CD4-positive, alpha-beta memory T cell (primary cell): ENCODE measurements at regions not wholly inside any gene's neighbourhood (a gene's known extent, or its start where the extent isn't known, plus 50 kb on each side); places are given as distances from the start of the nearest gene placed in this dataset.

Source experiments
- CTCF ChIA-PET: fragments of 350-600 bp; sonication (Branson Sonifier 250); formaldehyde crosslinking; loops from one replicate; lab custom pipeline; 2021; ENCODE audit warnings: inconsistent platforms; ENCODE audit not compliant: partially characterized antibody; lab: Charles Lee
- POLR2A ChIA-PET: fragments of 350-600 bp; sonication (Branson Sonifier 250); formaldehyde crosslinking; loops from one replicate; lab custom pipeline; 2021; ENCODE audit not compliant: partially characterized antibody; lab: Charles Lee
- DNase-seq, 5 donors: peaks; one replicate each; pipeline versions ENCODE4 v3.0.0 to v3.0.0-alpha.2; 2020 to 2022; ENCODE audit warnings: mixed read lengths in 1 of 5
- H3K27ac ChIP-seq: one replicate; pipeline ENCODE4 v1.7.0; 2013; ENCODE audit warnings: low read depth, low read length
- H3K27me3 ChIP-seq: 2 replicates; pipeline ENCODE4 v1.7.0; 2013; ENCODE audit warnings: mild to moderate bottlenecking, low read length, moderate library complexity; ENCODE audit not compliant: insufficient read depth
- H3K36me3 ChIP-seq: 2 replicates; pipeline ENCODE4 v1.7.0; 2013; ENCODE audit warnings: mild to moderate bottlenecking, low read length, moderate library complexity; ENCODE audit not compliant: insufficient read depth
- H3K4me1 ChIP-seq: 2 replicates; pipeline ENCODE4 v1.7.0; 2013; ENCODE audit warnings: mild to moderate bottlenecking, low read length, moderate library complexity; ENCODE audit not compliant: insufficient read depth
- H3K4me3 ChIP-seq, 2 donors: one replicate each; pipeline ENCODE4 v1.7.0; 2013; ENCODE audit warnings: low read length in 2 of 2, mild to moderate bottlenecking in 1 of 2
- H3K9me3 ChIP-seq, 2 donors: one replicate each; pipeline ENCODE4 v1.7.0; 2013; ENCODE audit warnings: low read length in 2 of 2, control low read depth in 1 of 2; ENCODE audit not compliant: control insufficient read depth in 1 of 2
- H3K27ac Mint-ChIP-seq, 7 donors: one replicate each; pipeline ENCODE4 v1.8.0; 2020 to 2021; ENCODE audit warnings: mixed read lengths in 7 of 7, mild to moderate bottlenecking in 6 of 7, inconsistent platforms in 3 of 7, moderate library complexity in 3 of 7
- H3K27me3 Mint-ChIP-seq, 2 donors: one replicate each; pipeline ENCODE4 v1.8.0; 2020 to 2021; ENCODE audit warnings: mixed read lengths in 2 of 2
- H3K36me3 Mint-ChIP-seq, 2 donors: one replicate each; pipeline ENCODE4 v1.8.0; 2020 to 2021; ENCODE audit warnings: mixed read lengths in 2 of 2, inconsistent platforms in 1 of 2, mild to moderate bottlenecking in 1 of 2
- H3K4me1 Mint-ChIP-seq, 4 donors: one replicate each; pipeline ENCODE4 v1.8.0; 2020 to 2021; ENCODE audit warnings: mixed read lengths in 4 of 4, mild to moderate bottlenecking in 1 of 4
- H3K4me3 Mint-ChIP-seq, 8 donors: one replicate each; pipeline ENCODE4 v1.8.0; 2020 to 2021; ENCODE audit warnings: mixed read lengths in 8 of 8, mild to moderate bottlenecking in 7 of 8, moderate library complexity in 6 of 8, inconsistent platforms in 3 of 8
- H3K9me3 Mint-ChIP-seq, 8 donors: one replicate each; pipeline ENCODE4 v1.8.0; 2020 to 2021; ENCODE audit warnings: mixed read lengths in 8 of 8, mild to moderate bottlenecking in 5 of 8, inconsistent platforms in 3 of 8, moderate library complexity in 1 of 8
- intact Hi-C: fragments of 100-400 bp; cut with micrococcal nuclease; formaldehyde crosslinking; loops from one replicate; pipeline ENCODE4 v1.15.1; 2023

GRCh38 chr14:80059041-80059440 lies 152.3 kb downstream of the DIO2 start:
- H3K4me1 ChIP-seq, result no peaks in the 10 kb centered on the region
- ChIA-PET CTCF (no interaction called here), POLR2A (no interaction called here)
- Mint-ChIP-seq H3K4me3 (no peak overlapping the region), H3K36me3 (no peaks in the 10 kb centered on the region), H3K4me1 (no peaks in the 10 kb centered on the region), H3K27me3 (no peaks in the 10 kb centered on the region), H3K27ac (no peak overlapping the region), H3K9me3 (peaks cover 0 to 10% (median 4%) of the 10 kb centered on the region in 8 donors)
- no peak for DNase-seq
- no peaks in the 10 kb centered on the region for H3K27me3 ChIP-seq
- no peak overlapping the region for H3K4me3 ChIP-seq
- H3K9me3 ChIP-seq, result no peaks in the 10 kb centered on the region
- no peak overlapping the region for H3K27ac ChIP-seq
- intact Hi-C loops, result no loop called here
- H3K36me3 ChIP-seq, result no peaks in the 10 kb centered on the region

- Histone ChIP-seq H3K9me3 (no peaks in the 10 kb centered on the region), H3K36me3 (no peaks in the 10 kb centered on the region), H3K4me3 (no peak overlapping the region), H3K27me3 (no peaks in the 10 kb centered on the region), H3K4me1 (no peaks in the 10 kb centered on the region), H3K27ac (no peak overlapping the region)
- H3K27me3 Mint-ChIP-seq, result no peaks in the 10 kb centered on the region
- ChIA-PET POLR2A (no interaction called here), CTCF (interaction anchor here (0.6 kb wide), 1 partner anchor 431 kb away, joined by 3 read pairs; no protein-coding TSS in a partner anchor)
- no peak overlapping the region for H3K4me3 Mint-ChIP-seq
- no peaks in the 10 kb centered on the region for H3K4me1 Mint-ChIP-seq
- intact Hi-C loops, result no loop called here
- no peak for DNase-seq
- no peaks in the 10 kb centered on the region for H3K36me3 Mint-ChIP-seq
- no peak overlapping the region for H3K27ac Mint-ChIP-seq
- peaks cover 0 to 6% (median 1%) of the 10 kb centered on the region in 8 donors for H3K9me3 Mint-ChIP-seq
Observed at GRCh38 chr14:80056497-80056801, 154.9 kb downstream of the DIO2 start.

GRCh38 chr14:80055667-80056496 lies 155.4 kb downstream of the DIO2 start:
- H3K27me3 ChIP-seq, result no peaks in the 10 kb centered on the region
- no peaks in the 10 kb centered on the region for H3K36me3 Mint-ChIP-seq
- no peak overlapping the region for H3K27ac Mint-ChIP-seq
- H3K9me3 ChIP-seq, result no peaks in the 10 kb centered on the region
- H3K4me1 ChIP-seq, result no peaks in the 10 kb centered on the region
- ChIA-PET POLR2A (no interaction called here), CTCF (interaction anchor here (0.5 kb wide), 1 partner anchor 1371 kb away, joined by 3 read pairs; no protein-coding TSS in a partner anchor)
- H3K4me1 Mint-ChIP-seq, result no peaks in the 10 kb centered on the region
- intact Hi-C loops, result no loop called here
- H3K4me3 ChIP-seq, result no peak overlapping the region
- no peak for DNase-seq
- no peaks in the 10 kb centered on the region for H3K27me3 Mint-ChIP-seq
- H3K9me3 Mint-ChIP-seq, result peaks cover 0 to 7% (median 1%) of the 10 kb centered on the region in 8 donors
- no peak overlapping the region for H3K4me3 Mint-ChIP-seq
- H3K27ac ChIP-seq, result no peak overlapping the region
- H3K36me3 ChIP-seq, result no peaks in the 10 kb centered on the region

GRCh38 chr14:80055226-80055625 lies 156.1 kb downstream of the DIO2 start:
- intact Hi-C loops, result no loop called here
- Mint-ChIP-seq H3K4me1 (no peaks in the 10 kb centered on the region), H3K9me3 (peaks cover 0 to 8% (median 3%) of the 10 kb centered on the region in 8 donors), H3K4me3 (no peak overlapping the region), H3K36me3 (no peaks in the 10 kb centered on the region), H3K27ac (no peak overlapping the region), H3K27me3 (no peaks in the 10 kb centered on the region)
- ChIA-PET CTCF (no interaction called here), POLR2A (no interaction called here)
- H3K27me3 ChIP-seq, result no peaks in the 10 kb centered on the region
- DNase-seq, result no peak
- H3K9me3 ChIP-seq, result no peaks in the 10 kb centered on the region
- H3K27ac ChIP-seq, result no peak overlapping the region
- H3K4me1 ChIP-seq, result no peaks in the 10 kb centered on the region
- H3K4me3 ChIP-seq, result no peak overlapping the region
- no peaks in the 10 kb centered on the region for H3K36me3 ChIP-seq

GRCh38 chr14:80054020-80054419 lies 157.3 kb downstream of the DIO2 start:
- no peaks in the 10 kb centered on the region for H3K4me1 ChIP-seq
- H3K9me3 Mint-ChIP-seq, result peaks cover 0 to 8% (median 2%) of the 10 kb centered on the region in 8 donors
- H3K4me1 Mint-ChIP-seq, result no peaks in the 10 kb centered on the region
- H3K27me3 Mint-ChIP-seq, result no peaks in the 10 kb centered on the region
- H3K27ac Mint-ChIP-seq, result no peak overlapping the region
- H3K9me3 ChIP-seq, result no peaks in the 10 kb centered on the region
- ChIA-PET POLR2A (no interaction called here), CTCF (no interaction called here)
- no peaks in the 10 kb centered on the region for H3K36me3 Mint-ChIP-seq
- H3K4me3 ChIP-seq, result no peak overlapping the region
- no peak overlapping the region for H3K27ac ChIP-seq
- DNase-seq, result no peak
- no peaks in the 10 kb centered on the region for H3K27me3 ChIP-seq
- intact Hi-C loops, result no loop called here
- no peaks in the 10 kb centered on the region for H3K36me3 ChIP-seq
- no peak overlapping the region for H3K4me3 Mint-ChIP-seq

GRCh38 chr14:80049055-80049454 lies 162.2 kb downstream of the DIO2 start:
- Mint-ChIP-seq H3K9me3 (peaks cover 0 to 12% (median 2%) of the 10 kb centered on the region in 8 donors), H3K36me3 (no peaks in the 10 kb centered on the region), H3K4me3 (no peak overlapping the region), H3K27me3 (no peaks in the 10 kb centered on the region), H3K4me1 (no peaks in the 10 kb centered on the region), H3K27ac (no peak overlapping the region)
- ChIA-PET CTCF (no interaction called here), POLR2A (no interaction called here)
- Histone ChIP-seq H3K36me3 (no peaks in the 10 kb centered on the region), H3K9me3 (no peaks in the 10 kb centered on the region), H3K27ac (no peak overlapping the region), H3K4me1 (no peaks in the 10 kb centered on the region), H3K27me3 (no peaks in the 10 kb centered on the region), H3K4me3 (no peak overlapping the region)
- no peak for DNase-seq
- intact Hi-C loops, result no loop called here

- H3K9me3 ChIP-seq, result no peaks in the 10 kb centered on the region
- H3K36me3 ChIP-seq, result no peaks in the 10 kb centered on the region
- Mint-ChIP-seq H3K36me3 (no peaks in the 10 kb centered on the region), H3K4me1 (no peaks in the 10 kb centered on the region), H3K27ac (no peak overlapping the region), H3K9me3 (peaks cover 0 to 14% (median 6%) of the 10 kb centered on the region in 8 donors), H3K4me3 (no peak overlapping the region), H3K27me3 (no peaks in the 10 kb centered on the region)
- H3K4me1 ChIP-seq, result no peaks in the 10 kb centered on the region
- no peak overlapping the region for H3K27ac ChIP-seq
- ChIA-PET POLR2A (no interaction called here), CTCF (no interaction called here)
- H3K4me3 ChIP-seq, result no peak overlapping the region
- no peak for DNase-seq
- intact Hi-C loops, result no loop called here
- H3K27me3 ChIP-seq, result no peaks in the 10 kb centered on the region
Observed at GRCh38 chr14:80047761-80048160, 163.5 kb downstream of the DIO2 start.
